HCT116 (cell line): ENCODE measurements at regions not wholly inside any gene's neighbourhood (a gene's known extent, or its start where the extent isn't known, plus 50 kb on each side); places are given as distances from the start of the nearest gene placed in this dataset.

Source experiments
- ATAC-seq: fragments of 200-7000 bp; cut with Tn5 transposase; 2 replicates; pipeline ENCODE4 v1.9.1; 2020; ENCODE audit warnings: mild to moderate bottlenecking, moderate library complexity
- BruUV-seq: library from RNA; stranded (reverse); fragments of 400-500 nt; replicated peaks from 2 replicates; lab custom pipeline; 2021; lab: Mats Ljungman, UMichigan
- CTCF ChIA-PET: fragments of 300-600 bp; sonication (Branson Sonifier 250); formaldehyde crosslinking; loops from one replicate; lab custom pipeline; 2021; ENCODE audit warnings: antibody characterized with exemption; lab: Charles Lee
- POLR2A ChIA-PET: fragments of 300-600, 350-600 bp; sonication (Branson Sonifier 250); formaldehyde crosslinking; loops from one replicate; lab custom pipeline; 2021; ENCODE audit warnings: antibody characterized with exemption; lab: Charles Lee
- RAD21 ChIA-PET, 2 experiments: fragments of 300-600 bp; sonication (Branson Sonifier 250); formaldehyde crosslinking; loops; one replicate each; lab custom pipeline; 2023; ENCODE audit warnings: low total read pairs in 2 of 2; ENCODE audit not compliant: uncharacterized antibody in 2 of 2, unreplicated experiment in 2 of 2, low non-redundant PET in 1 of 2; lab: Charles Lee
- DNase-seq: peaks from one replicate; pipeline ENCODE4 v3.0.0-alpha.2; 2010; ENCODE audit warnings: low read depth, low spot score
- H2AFZ ChIP-seq: fragments of 200-600 bp; shearing (Covaris generic), sonication (generic); 2 replicates; pipeline ENCODE4 v1.6.1; 2017; ENCODE audit warnings: low read depth, mixed run types, mixed read lengths, antibody characterized with exemption, low read length; ENCODE audit not compliant: poor library complexity, severe bottlenecking
- H3K27ac ChIP-seq: 2 replicates; pipeline ENCODE4 v1.5.1; 2012; ENCODE audit warnings: low read depth, low read length
- H3K27me3 ChIP-seq: fragments of 200-600 bp; sonication (generic); 2 replicates; pipeline ENCODE4 v1.6.1; 2016; ENCODE audit warnings: mixed run types, low read length, mixed read lengths; ENCODE audit not compliant: insufficient read depth
- H3K36me3 ChIP-seq, 2 experiments: fragments of 200-500 bp in 1 of 2; fragments of 200-600 bp in 1 of 2; sonication (Bioruptor generic) in 1 of 2; sonication (generic) in 1 of 2; 2 replicates each; pipeline versions ENCODE4 v1.5.1 to v1.6.1; 2014 to 2016; ENCODE audit warnings: low read length in 2 of 2, inconsistent platforms in 1 of 2, mixed read lengths in 1 of 2, mixed run types in 1 of 2; ENCODE audit not compliant: insufficient read depth in 2 of 2, control insufficient read depth in 1 of 2
- H3K4me1 ChIP-seq, 2 experiments: fragments of 200-600 bp in 1 of 2; sonication (generic) in 1 of 2; 2 replicates each; pipeline versions ENCODE4 v1.5.1 to v1.6.1; 2012 to 2017; ENCODE audit warnings: low read length in 2 of 2, inconsistent platforms in 1 of 2, mild to moderate bottlenecking in 1 of 2, mixed read lengths in 1 of 2, mixed run types in 1 of 2, moderate library complexity in 1 of 2; ENCODE audit not compliant: insufficient read depth in 2 of 2, control insufficient read depth in 1 of 2
- H3K4me2 ChIP-seq: fragments of 200-600 bp; sonication (generic); 2 replicates; pipeline ENCODE4 v1.6.1; 2017; ENCODE audit warnings: mixed run types, low read length, mixed read lengths
- H3K4me3 ChIP-seq, 2 experiments: fragments of 200-600 bp in 1 of 2; sonication (generic) in 1 of 2; replicated peaks in 1 of 2; 2 replicates each; pipeline ENCODE4 v1.5.1; 2011 to 2016; ENCODE audit warnings: low read length in 2 of 2, control low read depth in 1 of 2, low read depth in 1 of 2, mild to moderate bottlenecking in 1 of 2, mixed read lengths in 1 of 2, mixed run types in 1 of 2
- H3K79me2 ChIP-seq: fragments of 200-600 bp; sonication (generic); 2 replicates; pipeline ENCODE4 v1.6.1; 2017; ENCODE audit warnings: mild to moderate bottlenecking, mixed run types, low read length, moderate library complexity, mixed read lengths; ENCODE audit not compliant: insufficient read depth
- H3K9ac ChIP-seq: fragments of 200-600 bp; sonication (generic); 2 replicates; pipeline ENCODE4 v1.6.1; 2016; ENCODE audit warnings: low read length, mixed read lengths
- H3K9me2 ChIP-seq: fragments of 200-600 bp; sonication (generic), shearing (Covaris generic); 2 replicates; pipeline ENCODE4 v1.6.1; 2017; ENCODE audit warnings: mixed run types, mild to moderate bottlenecking, moderate library complexity; ENCODE audit not compliant: insufficient read depth
- H3K9me3 ChIP-seq, 2 experiments: fragments of 200-500 bp in 1 of 2; fragments of 200-600 bp in 1 of 2; sonication (Bioruptor generic) in 1 of 2; sonication (generic) in 1 of 2; 2 replicates each; pipeline ENCODE4 v1.6.1; 2014 to 2017; ENCODE audit warnings: low read length in 2 of 2, mixed read lengths in 2 of 2, inconsistent platforms in 1 of 2, low read depth in 1 of 2, mild to moderate bottlenecking in 1 of 2, mixed run types in 1 of 2, moderate library complexity in 1 of 2; ENCODE audit not compliant: control insufficient read depth in 1 of 2, insufficient read depth in 1 of 2
- H4K20me1 ChIP-seq: fragments of 200-600 bp; sonication (generic), shearing (Covaris generic); 2 replicates; pipeline ENCODE4 v1.6.1; 2017; ENCODE audit warnings: mixed run types, mild to moderate bottlenecking, moderate library complexity; ENCODE audit not compliant: insufficient read depth
- CBX3 ChIP-seq: IDR thresholded peaks from 2 replicates; pipeline ENCODE4 v1.6.1; 2012; ENCODE audit warnings: low read depth
- EGR1 ChIP-seq: IDR thresholded peaks from 2 replicates; pipeline ENCODE4 v1.6.1; 2012; ENCODE audit warnings: low read depth
- ELF1 ChIP-seq: IDR thresholded peaks from 2 replicates; pipeline ENCODE4 v1.6.1; 2012; ENCODE audit warnings: low read depth, borderline replicate concordance
- EZH2phosphoT487 ChIP-seq: fragments of 200-600 bp; IDR thresholded peaks from 2 replicates; pipeline ENCODE4 v1.6.1; 2018; ENCODE audit warnings: antibody characterized with exemption, borderline replicate concordance
- FOSL1 ChIP-seq: IDR thresholded peaks from 2 replicates; pipeline ENCODE4 v1.6.1; 2012; ENCODE audit warnings: low read depth
- JUND ChIP-seq: IDR thresholded peaks from 2 replicates; pipeline ENCODE4 v1.6.1; 2012
- MAX ChIP-seq: IDR thresholded peaks from 2 replicates; pipeline ENCODE4 v1.6.1; 2012
- POLR2A ChIP-seq: IDR thresholded peaks from 2 replicates; pipeline ENCODE4 v1.7.0; 2011; ENCODE audit warnings: borderline replicate concordance; ENCODE audit not compliant: insufficient read depth, insufficient read length; ENCODE audit errors: extremely low read depth
- POLR2AphosphoS5 ChIP-seq: IDR thresholded peaks from 2 replicates; pipeline ENCODE4 v1.6.1; 2011; ENCODE audit warnings: mild to moderate bottlenecking, low read depth, low read length, moderate library complexity
- RAD21 ChIP-seq: IDR thresholded peaks from 2 replicates; pipeline ENCODE4 v1.6.1; 2012; ENCODE audit warnings: low read depth, mild to moderate bottlenecking
- SIN3A ChIP-seq: IDR thresholded peaks from 2 replicates; pipeline ENCODE4 v1.6.1; 2012; ENCODE audit warnings: low read depth
- SP1 ChIP-seq: IDR thresholded peaks from 2 replicates; pipeline ENCODE4 v1.6.1; 2012; ENCODE audit warnings: low read depth
- SRF ChIP-seq: IDR thresholded peaks from 2 replicates; pipeline ENCODE4 v1.6.1; 2012; ENCODE audit warnings: low read depth
- YY1 ChIP-seq: IDR thresholded peaks from 2 replicates; pipeline ENCODE4 v1.6.1; 2011; ENCODE audit warnings: low read length, low read depth, moderate library complexity, mild to moderate bottlenecking; ENCODE audit not compliant: insufficient replicate concordance; ENCODE audit errors: extremely low read depth
- ZFX ChIP-seq: fragments of 450-650 bp; IDR thresholded peaks from 2 replicates; pipeline ENCODE4 v1.6.1; 2017
- ZNF274 ChIP-seq: fragments of 200-500 bp; sonication (Bioruptor generic); IDR thresholded peaks from 2 replicates; pipeline ENCODE4 v1.6.1; 2014; ENCODE audit warnings: mild to moderate bottlenecking, low read depth, low read length, inconsistent platforms
- intact Hi-C: fragments of 100-400 bp; cut with micrococcal nuclease; formaldehyde crosslinking; loops from 2 replicates; pipeline ENCODE4 v1.10.0; 2022
- TF ChIP-seq, protein P1 (sequence below): IDR thresholded peaks from 2 replicates; pipeline ENCODE4 v1.6.1; 2011; ENCODE audit warnings: mild to moderate bottlenecking, low read length, moderate library complexity; ENCODE audit not compliant: insufficient replicate concordance; ENCODE audit errors: extremely low read depth
- TF ChIP-seq, protein P2 (sequence below), 3 experiments: fragments of 200-600 bp in 1 of 3; sonication (generic) in 1 of 3; IDR thresholded peaks in 2 of 3; conservative IDR thresholded peaks in 1 of 3; 2 replicates each; pipeline ENCODE4 v1.5.1; 2012 to 2017; ENCODE audit warnings: low read depth in 2 of 3, low read length in 2 of 3, antibody characterized with exemption in 1 of 3, borderline replicate concordance in 1 of 3, control low read depth in 1 of 3, mild to moderate bottlenecking in 1 of 3, mixed read lengths in 1 of 3, mixed run types in 1 of 3, moderate library complexity in 1 of 3; ENCODE audit not compliant: insufficient read depth in 1 of 3

DNA sequence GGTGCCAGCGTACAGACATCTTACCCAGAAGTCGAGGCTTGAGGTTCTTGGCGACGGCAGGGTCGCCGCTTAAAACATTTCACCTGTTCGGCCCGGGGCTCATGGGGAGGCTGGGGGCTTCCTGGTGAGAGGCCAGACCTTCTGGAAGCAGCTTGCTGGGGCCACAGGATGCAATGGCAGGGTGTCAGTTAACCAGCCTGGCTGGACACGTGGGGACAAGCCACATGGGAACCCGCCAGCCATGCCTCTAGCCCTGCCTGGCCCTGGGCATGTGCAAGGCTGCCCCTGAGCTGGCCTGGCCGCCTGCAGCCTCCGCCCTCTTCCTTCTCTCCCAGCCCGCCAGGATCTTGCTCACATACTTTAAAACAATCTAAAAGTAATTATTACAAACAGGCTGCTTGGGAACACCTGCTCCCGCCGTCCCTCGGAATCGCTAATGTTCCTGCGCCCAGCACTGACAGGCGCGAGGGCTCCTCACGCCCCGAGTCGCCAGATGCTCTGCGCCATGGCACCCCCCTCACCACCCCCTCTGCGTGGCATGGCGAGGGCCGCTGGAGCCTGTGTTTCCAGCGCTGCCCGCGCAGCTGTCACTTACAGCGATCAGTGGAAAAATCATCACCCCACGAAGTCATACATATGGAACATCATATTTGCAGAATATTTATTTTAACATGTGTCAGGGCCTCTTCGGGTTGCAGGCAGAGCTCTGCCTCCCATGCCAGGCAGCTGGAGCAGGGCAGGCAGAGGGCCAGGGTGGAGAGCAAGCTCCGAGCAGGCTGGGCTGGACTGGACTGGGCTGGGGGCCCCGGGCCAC lies 188.7 kb upstream of the GSE1 start:
- no peaks in the 10 kb centered on the region for H3K9me2 ChIP-seq
- BruUV-seq, result no TSS peak
- ChIA-PET CTCF (interaction anchor here (1.5 to 6.3 kb wide), 2 partner anchors 9 to 310 kb away, joined by 3 to 39 read pairs; no protein-coding TSS in a partner anchor), POLR2A (no interaction called here), RAD21 (no interaction called here)
- no peak overlapping the region for H3K4me2 ChIP-seq
- no peaks in the 10 kb centered on the region for H3K36me3 ChIP-seq
- no peaks in the 10 kb centered on the region for H3K79me2 ChIP-seq
- H3K9ac ChIP-seq, result no peak overlapping the region
- no peak overlapping the region for H2AFZ ChIP-seq
- no peak overlapping the region for H3K4me3 ChIP-seq
- no peak overlapping the region for H3K27ac ChIP-seq
- no peaks in the 10 kb centered on the region for H3K4me1 ChIP-seq
- TF ChIP-seq FOSL1 (no peak), POLR2A (no peak), JUND (no peak), EZH2phosphoT487 (no peak), SRF (no peak), SIN3A (no peak), ZNF274 (no peak), ELF1 (no peak), ZFX (no peak), SP1 (no peak), YY1 (no peak), EGR1 (no peak), RAD21 (no peak), POLR2AphosphoS5 (no peak), CBX3 (no peak), MAX (no peak)
- TF ChIP-seq, protein P1, sequence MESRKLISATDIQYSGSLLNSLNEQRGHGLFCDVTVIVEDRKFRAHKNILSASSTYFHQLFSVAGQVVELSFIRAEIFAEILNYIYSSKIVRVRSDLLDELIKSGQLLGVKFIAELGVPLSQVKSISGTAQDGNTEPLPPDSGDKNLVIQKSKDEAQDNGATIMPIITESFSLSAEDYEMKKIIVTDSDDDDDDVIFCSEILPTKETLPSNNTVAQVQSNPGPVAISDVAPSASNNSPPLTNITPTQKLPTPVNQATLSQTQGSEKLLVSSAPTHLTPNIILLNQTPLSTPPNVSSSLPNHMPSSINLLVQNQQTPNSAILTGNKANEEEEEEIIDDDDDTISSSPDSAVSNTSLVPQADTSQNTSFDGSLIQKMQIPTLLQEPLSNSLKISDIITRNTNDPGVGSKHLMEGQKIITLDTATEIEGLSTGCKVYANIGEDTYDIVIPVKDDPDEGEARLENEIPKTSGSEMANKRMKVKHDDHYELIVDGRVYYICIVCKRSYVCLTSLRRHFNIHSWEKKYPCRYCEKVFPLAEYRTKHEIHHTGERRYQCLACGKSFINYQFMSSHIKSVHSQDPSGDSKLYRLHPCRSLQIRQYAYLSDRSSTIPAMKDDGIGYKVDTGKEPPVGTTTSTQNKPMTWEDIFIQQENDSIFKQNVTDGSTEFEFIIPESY, result no peak
- TF ChIP-seq, protein P2, sequence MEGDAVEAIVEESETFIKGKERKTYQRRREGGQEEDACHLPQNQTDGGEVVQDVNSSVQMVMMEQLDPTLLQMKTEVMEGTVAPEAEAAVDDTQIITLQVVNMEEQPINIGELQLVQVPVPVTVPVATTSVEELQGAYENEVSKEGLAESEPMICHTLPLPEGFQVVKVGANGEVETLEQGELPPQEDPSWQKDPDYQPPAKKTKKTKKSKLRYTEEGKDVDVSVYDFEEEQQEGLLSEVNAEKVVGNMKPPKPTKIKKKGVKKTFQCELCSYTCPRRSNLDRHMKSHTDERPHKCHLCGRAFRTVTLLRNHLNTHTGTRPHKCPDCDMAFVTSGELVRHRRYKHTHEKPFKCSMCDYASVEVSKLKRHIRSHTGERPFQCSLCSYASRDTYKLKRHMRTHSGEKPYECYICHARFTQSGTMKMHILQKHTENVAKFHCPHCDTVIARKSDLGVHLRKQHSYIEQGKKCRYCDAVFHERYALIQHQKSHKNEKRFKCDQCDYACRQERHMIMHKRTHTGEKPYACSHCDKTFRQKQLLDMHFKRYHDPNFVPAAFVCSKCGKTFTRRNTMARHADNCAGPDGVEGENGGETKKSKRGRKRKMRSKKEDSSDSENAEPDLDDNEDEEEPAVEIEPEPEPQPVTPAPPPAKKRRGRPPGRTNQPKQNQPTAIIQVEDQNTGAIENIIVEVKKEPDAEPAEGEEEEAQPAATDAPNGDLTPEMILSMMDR (IDR thresholded peaks at IDR 0.05 in 2 of 3, conservative IDR thresholded peaks at IDR 0.05 in 1 of 3; ENCODE audit: borderline replicate concordance in 1 of 3, insufficient read depth in 1 of 3, low read depth in 2 of 3, low read length in 2 of 3), result no peak
- no peaks in the 10 kb centered on the region for H4K20me1 ChIP-seq
- H3K9me3 ChIP-seq, result no peaks in the 10 kb centered on the region
- intact Hi-C loops, result loop anchor here (10.0 kb wide), 1 partner anchor 130 kb away; no protein-coding TSS in a partner anchor
- ATAC-seq (no peak), DNase-seq (no peak)
- 0 out of 2 replicates have a peak, but pooled peaks cover 5% of the 10 kb centered on the region for H3K27me3 ChIP-seq
